ENCODE measurements at regions not wholly inside any gene's neighbourhood (a gene's known extent, or its start where the extent isn't known, plus 50 kb on each side); places are given as distances from the start of the nearest gene placed in this dataset.

GRCh38 chr13:44180876-44181536 lies 192.6 kb upstream of the SERP2 start:
- no peak for TF ChIP-seq CTCF (conservative IDR thresholded peaks at IDR 0.05; ENCODE audit: low read depth, low read length)
- no peak overlapping the region for H3K4me3 ChIP-seq (ENCODE audit: low read depth, low read length)
- no peak for DNase-seq (ENCODE audit: low read depth)

- no peak overlapping the region for H3K4me3 ChIP-seq (ENCODE audit: low read depth, low read length)
- peak; percentile 36 for DNase-seq (ENCODE audit: low read depth)
- TF ChIP-seq CTCF (conservative IDR thresholded peaks at IDR 0.05; ENCODE audit: low read depth, low read length): no peak
Measured at GRCh38 chr13:44181931-44182330, 191.7 kb upstream of the SERP2 start.

GRCh38 chr13:44184740-44185139 lies 188.9 kb upstream of the SERP2 start:
- no peak overlapping the region for H3K4me3 ChIP-seq (ENCODE audit: low read depth, low read length)
- no peak for TF ChIP-seq CTCF (conservative IDR thresholded peaks at IDR 0.05; ENCODE audit: low read depth, low read length)
- no peak for DNase-seq (ENCODE audit: low read depth)

GRCh38 chr13:44188257-44188656 lies 185.4 kb upstream of the SERP2 start:
- peak; percentile 32 for DNase-seq (ENCODE audit: low read depth)
- TF ChIP-seq CTCF (conservative IDR thresholded peaks at IDR 0.05; ENCODE audit: low read depth, low read length): no peak

GRCh38 chr13:44189085-44189484 lies 184.5 kb upstream of the SERP2 start:
- H3K4me3 ChIP-seq (ENCODE audit: low read depth, low read length): no peak overlapping the region
- no peak for TF ChIP-seq CTCF (conservative IDR thresholded peaks at IDR 0.05; ENCODE audit: low read depth, low read length)
- DNase-seq (ENCODE audit: low read depth): no peak

More at GRCh38 chr13:44188257-44188656, 185.4 kb upstream of the SERP2 start:
- H3K4me3 ChIP-seq (ENCODE audit: low read depth, low read length): no peak overlapping the region

GRCh38 chr13:44191103-44191502 lies 182.5 kb upstream of the SERP2 start:
- DNase-seq (ENCODE audit: low read depth): no peak
- no peak for TF ChIP-seq CTCF (conservative IDR thresholded peaks at IDR 0.05; ENCODE audit: low read depth, low read length)
- H3K4me3 ChIP-seq (ENCODE audit: low read depth, low read length): no peak overlapping the region

- peak; percentile 91 for TF ChIP-seq CTCF (conservative IDR thresholded peaks at IDR 0.05; ENCODE audit: low read depth, low read length)
- peak overlapping the region; percentile 12 for H3K4me3 ChIP-seq (ENCODE audit: low read depth, low read length)
Measured at GRCh38 chr13:44191504-44192171, 182.0 kb upstream of the SERP2 start.

More at GRCh38 chr13:44191504-44192171, 182.0 kb upstream of the SERP2 start:
- DNase-seq (ENCODE audit: low read depth): peak; percentile 93
